A673 (cell line): ENCODE measurements at regions not wholly inside any gene's neighbourhood (a gene's known extent, or its start where the extent isn't known, plus 50 kb on each side); places are given as distances from the start of the nearest gene placed in this dataset.

Source experiments
- CTCF ChIP-seq: fragments of 300-800, 200-600 bp; sonication (generic); conservative IDR thresholded peaks from 2 replicates; pipeline ENCODE4 v1.5.1; 2017; ENCODE audit warnings: low read depth, mild to moderate bottlenecking, antibody characterized with exemption, low read length, moderate library complexity, mixed read lengths
- EZH2 ChIP-seq: fragments of 200-600 bp; sonication (generic); IDR thresholded peaks from 2 replicates; pipeline ENCODE4 v1.6.1; 2017; ENCODE audit warnings: borderline replicate concordance, low read depth, mild to moderate bottlenecking, mixed read lengths, antibody characterized with exemption, low read length; ENCODE audit not compliant: poor library complexity, severe bottlenecking

GRCh38 chr13:22866221-22866620 is 314.6 kb upstream of the SGCG start:
- TF ChIP-seq CTCF (no peak), EZH2 (no peak)
